ENCODE measurements at regions not wholly inside any gene's neighbourhood (a gene's known extent, or its start where the extent isn't known, plus 50 kb on each side); places are given as distances from the start of the nearest gene placed in this dataset.
"Not testable (repeated sequence)": the region's sequence is repeated elsewhere in the genome, so short reads cannot be mapped to it uniquely, and the experiment has no call there.

DNA sequence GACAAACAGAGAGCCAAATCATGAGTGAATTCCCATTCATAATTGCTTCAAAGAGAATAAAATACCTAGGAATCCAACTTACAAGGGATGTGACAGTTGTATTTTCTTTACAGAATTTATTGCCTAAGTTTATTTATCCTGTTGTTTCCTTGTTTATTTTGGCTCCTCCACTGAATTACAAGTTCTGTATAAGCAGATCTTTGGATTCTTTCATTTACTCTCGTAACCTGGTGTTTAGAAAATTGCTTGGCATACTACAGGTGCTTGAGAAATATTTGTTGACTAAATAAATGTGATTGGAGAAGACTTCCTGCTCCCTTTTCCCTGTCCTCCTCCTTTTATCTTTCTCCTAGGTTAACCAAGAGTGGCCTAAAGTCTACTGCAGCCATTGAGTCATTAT, 455.6 kb downstream of the TMEM38B start:
- intact Hi-C loops (cut with DNase I; ENCODE audit: low total_unique reads), result no loop called here
- H3K27me3 ChIP-seq, result no peaks in the 10 kb centered on the region
- TF ChIP-seq POLR2A (IDR thresholded peaks at IDR 0.05), result no peak
- TF ChIP-seq, protein P1, sequence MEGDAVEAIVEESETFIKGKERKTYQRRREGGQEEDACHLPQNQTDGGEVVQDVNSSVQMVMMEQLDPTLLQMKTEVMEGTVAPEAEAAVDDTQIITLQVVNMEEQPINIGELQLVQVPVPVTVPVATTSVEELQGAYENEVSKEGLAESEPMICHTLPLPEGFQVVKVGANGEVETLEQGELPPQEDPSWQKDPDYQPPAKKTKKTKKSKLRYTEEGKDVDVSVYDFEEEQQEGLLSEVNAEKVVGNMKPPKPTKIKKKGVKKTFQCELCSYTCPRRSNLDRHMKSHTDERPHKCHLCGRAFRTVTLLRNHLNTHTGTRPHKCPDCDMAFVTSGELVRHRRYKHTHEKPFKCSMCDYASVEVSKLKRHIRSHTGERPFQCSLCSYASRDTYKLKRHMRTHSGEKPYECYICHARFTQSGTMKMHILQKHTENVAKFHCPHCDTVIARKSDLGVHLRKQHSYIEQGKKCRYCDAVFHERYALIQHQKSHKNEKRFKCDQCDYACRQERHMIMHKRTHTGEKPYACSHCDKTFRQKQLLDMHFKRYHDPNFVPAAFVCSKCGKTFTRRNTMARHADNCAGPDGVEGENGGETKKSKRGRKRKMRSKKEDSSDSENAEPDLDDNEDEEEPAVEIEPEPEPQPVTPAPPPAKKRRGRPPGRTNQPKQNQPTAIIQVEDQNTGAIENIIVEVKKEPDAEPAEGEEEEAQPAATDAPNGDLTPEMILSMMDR (IDR thresholded peaks at IDR 0.05), result no peak
- DNase-seq, result no peak
- H3K4me3 ChIP-seq, result no peak overlapping the region
- no peaks in the 10 kb centered on the region for H3K4me1 ChIP-seq
- H3K9me3 ChIP-seq, result no peaks in the 10 kb centered on the region
- no peaks in the 10 kb centered on the region for H3K36me3 ChIP-seq
- H3K27ac ChIP-seq, result no peak overlapping the region

DNA sequence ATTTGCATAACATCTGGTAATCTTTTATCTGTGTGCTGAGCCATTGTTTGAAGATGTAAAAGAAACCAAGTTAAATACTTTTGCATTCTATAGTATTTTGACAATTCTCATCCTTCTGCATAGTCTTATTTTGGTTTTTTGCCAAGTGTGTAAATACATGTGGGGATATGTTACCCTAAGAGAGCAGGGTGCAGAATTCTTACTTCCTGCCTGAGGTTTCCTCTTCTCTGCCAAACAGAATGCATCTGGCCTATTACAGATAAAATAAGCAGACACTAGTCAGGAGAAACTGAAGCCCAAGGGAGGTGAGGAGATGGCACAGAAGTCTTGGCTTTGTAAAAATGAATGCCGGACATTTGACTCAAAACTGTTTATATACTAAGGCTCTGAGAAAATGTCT, 462.1 kb downstream of the TMEM38B start:
- no peaks in the 10 kb centered on the region for H3K36me3 ChIP-seq
- no peak overlapping the region for H3K4me3 ChIP-seq
- no peak overlapping the region for H3K27ac ChIP-seq
- no peaks in the 10 kb centered on the region for H3K27me3 ChIP-seq
- no peaks in the 10 kb centered on the region for H3K4me1 ChIP-seq
- intact Hi-C loops (cut with DNase I; ENCODE audit: low total_unique reads), result no loop called here
- no peaks in the 10 kb centered on the region for H3K9me3 ChIP-seq
- no peak for TF ChIP-seq POLR2A (IDR thresholded peaks at IDR 0.05)
- TF ChIP-seq, protein P1 (IDR thresholded peaks at IDR 0.05), result no peak
- no peak for DNase-seq

DNA sequence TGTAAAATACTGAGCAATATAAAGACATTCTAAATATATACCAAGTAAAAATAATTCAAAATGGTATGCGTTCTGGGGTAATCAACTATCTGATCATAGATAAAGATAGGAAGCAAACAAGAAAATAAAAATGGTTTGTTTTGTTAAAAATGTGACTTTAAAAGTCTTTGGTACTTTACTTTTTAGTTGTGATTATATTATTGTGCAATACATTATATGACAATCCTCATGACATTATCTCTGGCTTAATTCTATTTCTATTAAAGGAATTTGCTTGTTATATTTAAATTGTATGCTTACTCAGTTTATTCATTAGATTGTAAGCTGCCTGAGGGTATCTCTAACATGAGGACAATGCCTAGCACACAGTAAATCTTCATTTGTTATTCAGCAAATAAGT, 477.9 kb downstream of the TMEM38B start:
- H3K36me3 ChIP-seq, result no peaks in the 10 kb centered on the region
- H3K4me1 ChIP-seq, result no peaks in the 10 kb centered on the region
- H3K9me3 ChIP-seq, result no peaks in the 10 kb centered on the region
- no peaks in the 10 kb centered on the region for H3K27me3 ChIP-seq
- H3K4me3 ChIP-seq, result no peak overlapping the region
- intact Hi-C loops (cut with DNase I; ENCODE audit: low total_unique reads), result no loop called here
- DNase-seq, result no peak
- TF ChIP-seq POLR2A (IDR thresholded peaks at IDR 0.05), result no peak
- TF ChIP-seq, protein P1 (IDR thresholded peaks at IDR 0.05), result no peak
- no peak overlapping the region for H3K27ac ChIP-seq

DNA sequence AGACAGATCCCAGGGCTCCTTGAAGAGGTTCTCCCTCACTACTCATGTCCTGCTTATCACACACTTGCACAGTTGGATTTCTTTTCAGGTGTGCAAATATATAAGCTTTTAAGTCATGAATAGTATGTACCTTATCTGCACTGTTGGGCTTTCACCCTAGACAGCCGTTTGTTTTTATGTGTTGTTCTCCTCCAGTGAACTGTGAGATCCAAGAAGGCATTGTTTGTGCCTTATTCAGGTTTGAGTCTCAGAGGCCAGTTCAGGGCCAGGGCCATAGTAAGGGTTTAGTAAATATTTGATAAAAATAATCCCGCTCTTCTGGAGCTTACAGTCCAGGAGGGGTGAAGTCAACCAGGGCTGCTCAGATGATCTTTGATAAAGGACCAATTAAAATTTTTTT, 480.0 kb downstream of the TMEM38B start:
- H3K27ac ChIP-seq, result no peak overlapping the region
- H3K4me3 ChIP-seq, result no peak overlapping the region
- no peaks in the 10 kb centered on the region for H3K36me3 ChIP-seq
- DNase-seq, result no peak
- intact Hi-C loops (cut with DNase I; ENCODE audit: low total_unique reads), result no loop called here
- TF ChIP-seq, protein P1 (IDR thresholded peaks at IDR 0.05), result no peak
- no peaks in the 10 kb centered on the region for H3K4me1 ChIP-seq
- H3K27me3 ChIP-seq, result no peaks in the 10 kb centered on the region
- no peaks in the 10 kb centered on the region for H3K9me3 ChIP-seq

DNA sequence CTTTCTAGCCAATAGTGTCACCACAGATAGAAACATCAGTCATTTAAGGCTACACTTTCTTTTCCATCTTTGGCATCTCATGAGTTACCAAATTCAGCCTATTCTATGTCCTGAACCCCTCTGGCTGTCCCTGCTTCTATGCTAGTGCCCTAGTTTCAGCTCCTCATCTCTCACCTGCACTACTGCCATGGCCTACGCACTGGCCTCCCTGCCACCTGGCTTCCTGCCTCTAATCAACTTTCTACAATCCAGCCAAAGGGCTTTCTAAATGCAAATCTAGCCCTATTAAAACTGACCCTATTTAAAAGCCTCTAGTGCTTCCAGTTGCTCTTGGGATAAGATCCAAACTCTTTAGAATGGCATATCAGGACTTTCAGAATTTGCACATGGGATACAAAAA, 482.9 kb downstream of the TMEM38B start:
- no peaks in the 10 kb centered on the region for H3K36me3 ChIP-seq
- TF ChIP-seq POLR2A (IDR thresholded peaks at IDR 0.05), result no peak
- H3K4me3 ChIP-seq, result no peak overlapping the region
- no peak overlapping the region for H3K27ac ChIP-seq
- DNase-seq, result no peak
- intact Hi-C loops (cut with DNase I; ENCODE audit: low total_unique reads), result no loop called here
- no peaks in the 10 kb centered on the region for H3K9me3 ChIP-seq
- H3K4me1 ChIP-seq, result no peaks in the 10 kb centered on the region
- no peaks in the 10 kb centered on the region for H3K27me3 ChIP-seq

DNA sequence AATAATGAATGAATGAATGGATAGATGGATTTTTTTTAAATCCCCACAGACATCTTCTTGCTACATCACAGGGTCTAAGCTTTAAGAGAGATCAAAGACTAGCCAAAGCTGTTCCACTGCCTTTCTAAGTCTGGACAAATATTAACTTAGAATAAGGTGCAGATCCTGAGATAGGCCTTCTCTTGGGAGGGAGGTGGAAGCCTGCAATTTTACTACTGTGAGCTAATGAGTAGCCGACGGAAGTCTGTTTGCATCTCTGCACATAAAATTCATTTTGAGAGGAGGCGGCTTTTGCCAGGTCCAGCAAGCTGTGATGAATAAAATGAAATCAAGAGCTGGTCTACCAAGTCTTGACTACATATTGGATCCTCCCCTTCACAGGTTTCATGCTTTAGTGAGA, 484.9 kb downstream of the TMEM38B start:
- H3K4me1 ChIP-seq, result no peaks in the 10 kb centered on the region
- no peak overlapping the region for H3K4me3 ChIP-seq
- H3K36me3 ChIP-seq, result no peaks in the 10 kb centered on the region
- H3K27ac ChIP-seq, result no peak overlapping the region
- DNase-seq, result no peak
- no peaks in the 10 kb centered on the region for H3K9me3 ChIP-seq
- no peaks in the 10 kb centered on the region for H3K27me3 ChIP-seq
- intact Hi-C loops (cut with DNase I; ENCODE audit: low total_unique reads), result no loop called here
- TF ChIP-seq, protein P1 (IDR thresholded peaks at IDR 0.05), result no peak
- TF ChIP-seq POLR2A (IDR thresholded peaks at IDR 0.05), result no peak

DNA sequence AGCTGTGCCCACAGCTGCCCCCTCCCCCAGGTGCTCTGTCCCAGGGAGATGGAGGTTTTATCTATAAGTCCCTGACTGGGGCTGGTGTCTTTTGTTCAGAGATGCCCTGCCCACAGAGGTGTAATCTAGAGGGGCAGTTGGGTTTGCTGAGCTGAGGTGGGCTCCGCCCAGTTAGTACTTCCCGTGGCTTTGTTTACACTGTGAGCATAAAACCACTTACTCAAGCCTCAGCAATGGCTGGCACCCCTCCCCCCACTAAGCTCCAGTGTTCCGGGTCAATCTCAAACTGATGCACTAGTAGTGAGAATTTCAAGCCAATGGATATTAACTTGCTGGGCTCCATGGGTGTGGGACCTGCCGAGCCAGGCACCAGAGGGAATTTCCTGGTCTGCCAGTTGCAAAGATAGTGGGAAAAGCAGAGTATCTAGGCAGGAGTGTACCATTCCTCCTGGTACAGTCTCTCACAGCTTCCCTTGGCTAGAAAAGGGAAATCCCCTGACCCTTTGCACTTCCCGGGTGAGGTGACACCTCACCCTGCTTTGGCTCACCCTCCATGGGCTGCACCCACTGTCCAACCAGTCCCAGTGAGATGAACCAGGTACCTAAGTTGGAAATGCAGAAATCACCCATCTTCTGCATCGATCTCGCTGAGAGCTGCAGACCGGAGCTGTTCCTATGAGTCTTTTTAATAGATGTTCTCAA, 509.6 kb downstream of the TMEM38B start:
- intact Hi-C loops (cut with DNase I; ENCODE audit: low total_unique reads); H3K4me1 ChIP-seq; DNase-seq; H3K36me3 ChIP-seq; H3K27ac ChIP-seq; H3K9me3 ChIP-seq; H3K27me3 ChIP-seq; H3K4me3 ChIP-seq: not testable (repeated sequence)

Measured in uterus (tissue), 3 donors.